H54 (cell line): ENCODE measurements at regions not wholly inside any gene's neighbourhood (a gene's known extent, or its start where the extent isn't known, plus 50 kb on each side); places are given as distances from the start of the nearest gene placed in this dataset.
"Not testable (repeated sequence)": the region's sequence is repeated elsewhere in the genome, so short reads cannot be mapped to it uniquely, and the experiment has no call there.

ENCODE experiments used
- DNase-seq: peaks from one replicate; pipeline ENCODE4 v3.0.0; 2011; ENCODE audit warnings: low spot score, mixed read lengths; ENCODE audit not compliant: insufficient read length
- FAIRE-seq: peaks from 3 replicates; lab custom pipeline; 2011; peaks lifted over from hg19 to GRCh38; lab: Jason Lieb, UNC
- POLR2A ChIP-seq: IDR thresholded peaks from 2 replicates; pipeline ENCODE4 v1.6.1; 2011; ENCODE audit warnings: low read depth, mild to moderate bottlenecking, low read length

GRCh38 chr5:119752921-119753886 is 123.8 kb downstream of the FAM170A start:
- FAIRE-seq = no peak
- no peak for DNase-seq
- no peak for TF ChIP-seq POLR2A

- DNase-seq, FAIRE-seq: not testable (repeated sequence)
Observed at GRCh38 chr5:119754825-119755224, 125.5 kb downstream of the FAM170A start.

GRCh38 chr5:119757276-119757675 is 127.9 kb downstream of the FAM170A start:
- no peak for TF ChIP-seq POLR2A
- FAIRE-seq = no peak
- DNase-seq = no peak

- DNase-seq, FAIRE-seq: not testable (repeated sequence)
Observed at GRCh38 chr5:119769695-119770693, 140.6 kb downstream of the FAM170A start.

- not testable (repeated sequence) for DNase-seq, FAIRE-seq
Observed at GRCh38 chr5:119780145-119780544, 150.8 kb downstream of the FAM170A start.

GRCh38 chr5:119785057-119785456 is 155.7 kb downstream of the FAM170A start:
- no peak for TF ChIP-seq POLR2A
- no peak for FAIRE-seq

GRCh38 chr5:119789406-119790117 is 160.2 kb downstream of the FAM170A start:
- no peak for DNase-seq
- no peak for FAIRE-seq
- TF ChIP-seq POLR2A = no peak

More at GRCh38 chr5:119785057-119785456, 155.7 kb downstream of the FAM170A start:
- no peak for DNase-seq

- DNase-seq = no peak
- no peak for FAIRE-seq
- TF ChIP-seq POLR2A = no peak
Observed at GRCh38 chr5:119792161-119792799, 162.9 kb downstream of the FAM170A start.

- DNase-seq (no peak), FAIRE-seq (no peak)
- TF ChIP-seq POLR2A = no peak
Observed at GRCh38 chr5:119795768-119796167, 166.4 kb downstream of the FAM170A start.

GRCh38 chr5:119801570-119801969 is 172.2 kb downstream of the FAM170A start:
- no peak for DNase-seq
- no peak for TF ChIP-seq POLR2A
- FAIRE-seq = no peak

GRCh38 chr5:119808024-119808423 is 178.7 kb downstream of the FAM170A start:
- FAIRE-seq (no peak), DNase-seq (no peak)
- TF ChIP-seq POLR2A = no peak

- TF ChIP-seq POLR2A = no peak
- FAIRE-seq = no peak
Observed at GRCh38 chr5:119808474-119808873, 179.1 kb downstream of the FAM170A start.

GRCh38 chr5:119810217-119810616 is 180.9 kb downstream of the FAM170A start:
- DNase-seq = no peak
- TF ChIP-seq POLR2A = no peak
- no peak for FAIRE-seq

More at GRCh38 chr5:119808474-119808873, 179.1 kb downstream of the FAM170A start:
- no peak for DNase-seq
